ENCODE measurements at regions not wholly inside any gene's neighbourhood (a gene's known extent, or its start where the extent isn't known, plus 50 kb on each side); places are given as distances from the start of the nearest gene placed in this dataset.

DNA sequence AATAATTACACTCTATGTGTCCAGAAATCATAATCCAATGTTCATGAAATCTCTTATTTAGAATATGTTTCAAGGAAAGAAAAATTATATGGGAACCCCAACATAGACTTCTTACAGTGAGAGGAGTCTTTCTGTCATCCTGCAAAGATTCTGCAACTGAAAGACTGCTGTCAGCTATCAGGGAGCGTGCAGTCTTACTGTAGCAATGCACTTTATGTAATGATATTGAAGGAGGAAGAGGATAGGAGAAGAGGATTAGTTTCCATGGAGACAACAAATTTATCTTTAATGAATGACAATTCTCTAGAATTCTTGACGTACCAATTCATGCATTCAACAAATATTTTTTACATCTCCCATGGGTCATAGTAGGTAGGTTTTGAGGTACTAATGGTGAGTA, 61.3 kb upstream of the MYT1L start:
- no peak overlapping the region for H3K4me3 Mint-ChIP-seq
- H3K27ac Mint-ChIP-seq, result no peak overlapping the region
- H3K27me3 Mint-ChIP-seq (ENCODE audit: low read depth, poor library complexity), result peaks cover 11% of the 10 kb centered on the region
- H3K9me3 Mint-ChIP-seq, result peaks cover 14% of the 10 kb centered on the region
- no peaks in the 10 kb centered on the region for H3K36me3 Mint-ChIP-seq (ENCODE audit: low read depth)
- TF ChIP-seq, protein P1, sequence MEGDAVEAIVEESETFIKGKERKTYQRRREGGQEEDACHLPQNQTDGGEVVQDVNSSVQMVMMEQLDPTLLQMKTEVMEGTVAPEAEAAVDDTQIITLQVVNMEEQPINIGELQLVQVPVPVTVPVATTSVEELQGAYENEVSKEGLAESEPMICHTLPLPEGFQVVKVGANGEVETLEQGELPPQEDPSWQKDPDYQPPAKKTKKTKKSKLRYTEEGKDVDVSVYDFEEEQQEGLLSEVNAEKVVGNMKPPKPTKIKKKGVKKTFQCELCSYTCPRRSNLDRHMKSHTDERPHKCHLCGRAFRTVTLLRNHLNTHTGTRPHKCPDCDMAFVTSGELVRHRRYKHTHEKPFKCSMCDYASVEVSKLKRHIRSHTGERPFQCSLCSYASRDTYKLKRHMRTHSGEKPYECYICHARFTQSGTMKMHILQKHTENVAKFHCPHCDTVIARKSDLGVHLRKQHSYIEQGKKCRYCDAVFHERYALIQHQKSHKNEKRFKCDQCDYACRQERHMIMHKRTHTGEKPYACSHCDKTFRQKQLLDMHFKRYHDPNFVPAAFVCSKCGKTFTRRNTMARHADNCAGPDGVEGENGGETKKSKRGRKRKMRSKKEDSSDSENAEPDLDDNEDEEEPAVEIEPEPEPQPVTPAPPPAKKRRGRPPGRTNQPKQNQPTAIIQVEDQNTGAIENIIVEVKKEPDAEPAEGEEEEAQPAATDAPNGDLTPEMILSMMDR (IDR thresholded peaks at IDR 0.05), result no peak
- no peaks in the 10 kb centered on the region for H3K4me1 Mint-ChIP-seq
- DNase-seq, result no peak

DNA sequence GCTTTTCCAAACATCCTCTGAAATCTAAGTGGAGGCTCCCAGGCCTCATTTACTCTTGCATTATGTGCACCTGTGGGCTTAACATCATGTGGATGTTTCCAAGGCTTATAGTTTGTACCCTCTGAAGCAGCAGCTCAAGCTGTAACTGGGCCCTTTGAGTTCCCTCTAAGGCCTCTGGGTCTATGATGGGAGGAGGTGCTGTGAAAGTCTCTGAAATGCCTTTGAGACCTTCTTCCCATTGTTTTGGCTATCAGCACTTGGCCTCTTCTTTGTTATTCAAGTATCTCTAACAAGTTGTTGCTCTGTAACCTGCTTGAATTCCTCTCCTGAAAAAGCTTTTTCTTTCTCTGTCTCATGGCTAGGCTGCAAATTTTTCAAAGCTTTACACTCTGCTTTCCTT, 58.1 kb upstream of the MYT1L start:
- Mint-ChIP-seq H3K27ac (no peak overlapping the region), H3K27me3 (ENCODE audit: low read depth, poor library complexity) (peaks cover 8% of the 10 kb centered on the region), H3K4me1 (no peaks in the 10 kb centered on the region), H3K36me3 (ENCODE audit: low read depth) (no peaks in the 10 kb centered on the region), H3K4me3 (no peak overlapping the region), H3K9me3 (peaks cover 9% of the 10 kb centered on the region)
- no peak for DNase-seq
- TF ChIP-seq, protein P1 (IDR thresholded peaks at IDR 0.05), result no peak

Measured in nephron progenitor cell (in vitro differentiated cells).